HG03354 (cell line): ENCODE measurements at regions not wholly inside any gene's neighbourhood (a gene's known extent, or its start where the extent isn't known, plus 50 kb on each side); places are given as distances from the start of the nearest gene placed in this dataset.

ENCODE experiments used
- ATAC-seq: cut with Tn5 transposase; IDR thresholded peaks from one replicate; pipeline ENCODE4 v1.9.1; 2021; ENCODE audit warnings: mild to moderate bottlenecking; ENCODE audit not compliant: unreplicated experiment, poor library complexity, severe bottlenecking

- no peak for ATAC-seq
Observed at GRCh38 chr13:72195044-72195704, 328.2 kb upstream of the DACH1 start.

DNA sequence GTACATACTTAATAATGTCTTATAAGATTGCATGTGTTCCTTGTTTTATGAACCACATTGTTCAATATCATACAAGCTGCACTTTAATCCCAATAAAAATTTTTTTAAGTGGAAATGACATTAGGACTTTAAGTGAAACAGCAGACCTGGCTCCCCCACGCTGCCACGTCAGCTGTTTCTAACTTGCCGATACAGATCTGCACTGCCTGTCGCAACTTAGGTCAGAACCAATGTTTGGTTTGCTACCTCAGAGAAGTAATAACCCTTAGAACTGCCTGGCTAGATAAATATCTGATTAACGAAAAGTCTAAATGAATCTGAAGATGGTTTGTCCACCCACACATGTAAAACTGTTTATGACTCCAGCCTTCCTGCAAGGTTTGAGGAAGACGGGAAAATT, 327.5 kb upstream of the DACH1 start:
- no peak for ATAC-seq

GRCh38 chr13:72186730-72187422, 319.9 kb upstream of the DACH1 start:
- no peak for ATAC-seq

DNA sequence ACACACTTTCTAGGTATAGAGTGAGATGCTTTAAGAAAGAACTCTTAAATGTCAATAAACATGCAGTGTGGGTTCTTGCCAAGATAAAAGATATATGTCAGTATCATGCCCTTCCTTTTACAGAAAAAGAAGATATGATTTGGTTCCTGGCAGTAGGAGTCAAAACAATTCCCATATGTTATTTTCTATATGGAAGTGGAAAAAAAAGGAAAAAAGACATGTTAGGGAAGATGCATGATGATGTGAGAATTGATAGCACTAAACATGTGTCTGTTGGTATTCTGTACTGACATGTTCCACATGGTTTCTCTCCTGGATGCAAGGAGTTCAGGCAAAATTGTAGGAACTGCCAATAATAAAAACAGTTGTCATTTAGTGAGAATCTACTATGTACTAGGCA, 318.8 kb upstream of the DACH1 start:
- ATAC-seq, result no peak

DNA sequence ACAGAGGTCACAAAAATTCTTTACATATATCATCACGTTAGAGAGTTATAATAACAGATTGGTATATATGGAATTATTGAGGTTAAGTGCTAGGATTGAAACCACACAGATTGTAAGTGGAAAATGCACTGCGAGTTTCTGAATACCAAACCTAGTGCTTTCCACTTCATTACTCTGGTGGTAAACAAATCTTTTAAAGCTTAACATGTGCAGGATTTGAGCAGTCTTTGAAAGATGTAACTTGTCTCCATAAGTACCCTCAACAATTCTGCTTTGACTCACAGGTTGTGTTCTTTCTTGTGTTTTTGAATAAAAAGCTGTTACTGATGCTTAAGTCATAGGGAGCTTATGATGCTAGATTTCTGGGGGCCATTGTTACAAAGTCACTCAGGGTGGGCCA, 314.7 kb upstream of the DACH1 start:
- ATAC-seq, result no peak

DNA sequence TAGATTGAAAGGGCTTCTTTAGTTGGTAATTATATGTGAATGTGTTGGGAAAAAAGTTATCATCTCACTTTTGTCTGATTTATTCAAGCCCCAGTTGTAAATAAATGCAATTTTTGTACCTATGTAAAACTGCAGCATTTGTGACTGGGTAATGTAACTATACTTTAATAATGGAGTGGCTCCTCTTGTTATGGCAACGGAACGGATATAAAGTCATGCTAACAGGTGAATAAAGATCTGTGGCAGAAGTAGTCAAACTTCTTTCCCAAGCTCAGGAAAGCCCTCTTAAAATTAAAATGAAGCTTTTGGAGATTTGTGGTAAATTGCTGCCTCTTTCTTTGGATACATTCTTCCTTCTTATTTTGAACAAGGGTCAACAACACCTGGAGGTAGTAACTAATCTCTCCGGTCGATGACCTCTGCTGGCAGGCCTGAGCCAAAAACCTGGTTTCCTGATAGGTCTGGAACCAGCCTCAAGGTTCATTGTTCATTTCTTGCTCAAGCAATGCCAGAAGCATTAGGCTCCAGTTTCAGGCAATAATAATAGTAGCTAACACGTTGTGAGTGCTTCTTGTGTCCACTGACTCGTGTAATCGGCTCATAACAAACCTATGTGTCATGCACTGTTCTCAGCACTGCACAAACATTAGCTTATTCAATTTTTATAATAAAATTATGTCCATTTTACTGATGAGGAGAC, 313.4 kb upstream of the DACH1 start:
- ATAC-seq, result no peak

DNA sequence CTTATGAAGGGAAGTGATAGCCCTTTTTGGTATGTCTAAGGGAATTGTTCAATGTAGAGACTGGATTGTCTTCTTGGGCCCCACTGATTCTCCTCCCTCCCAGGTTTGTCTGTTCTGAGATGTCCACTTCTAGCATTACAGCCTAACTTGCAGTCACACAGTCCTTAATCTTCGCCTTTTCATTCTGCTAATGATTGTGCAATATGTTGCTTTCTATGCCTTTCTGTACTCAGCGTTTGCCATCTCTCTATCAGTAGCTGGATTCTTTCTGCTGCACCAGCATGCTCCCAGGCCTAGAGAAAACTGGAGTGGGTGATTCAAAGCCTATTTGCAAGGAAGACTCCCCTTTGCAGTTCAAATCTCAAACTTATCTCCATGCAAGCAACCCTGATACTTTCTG, 307.5 kb upstream of the DACH1 start:
- ATAC-seq, result no peak

DNA sequence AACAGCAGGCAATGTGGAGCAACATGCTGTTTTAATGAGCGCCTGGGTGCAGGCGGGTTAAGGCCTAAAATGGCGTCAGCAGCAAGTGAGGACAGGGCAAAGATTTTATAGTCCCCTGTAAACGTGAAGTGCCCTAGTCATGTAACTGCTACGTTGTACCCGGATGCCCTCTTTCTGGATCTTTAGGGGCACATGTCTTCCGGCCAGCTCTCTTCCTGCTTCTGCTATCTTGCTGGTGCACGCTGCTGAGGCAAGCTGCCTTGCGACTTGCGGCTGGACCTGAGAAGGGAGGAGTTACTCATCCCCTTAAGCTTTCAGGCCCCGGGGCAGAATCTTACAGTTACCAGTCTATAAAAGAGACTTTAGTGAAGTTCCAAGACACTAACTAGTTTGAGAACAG, 303.6 kb upstream of the DACH1 start:
- no peak for ATAC-seq

GRCh38 chr13:72168126-72168855, 301.3 kb upstream of the DACH1 start:
- no peak for ATAC-seq

DNA sequence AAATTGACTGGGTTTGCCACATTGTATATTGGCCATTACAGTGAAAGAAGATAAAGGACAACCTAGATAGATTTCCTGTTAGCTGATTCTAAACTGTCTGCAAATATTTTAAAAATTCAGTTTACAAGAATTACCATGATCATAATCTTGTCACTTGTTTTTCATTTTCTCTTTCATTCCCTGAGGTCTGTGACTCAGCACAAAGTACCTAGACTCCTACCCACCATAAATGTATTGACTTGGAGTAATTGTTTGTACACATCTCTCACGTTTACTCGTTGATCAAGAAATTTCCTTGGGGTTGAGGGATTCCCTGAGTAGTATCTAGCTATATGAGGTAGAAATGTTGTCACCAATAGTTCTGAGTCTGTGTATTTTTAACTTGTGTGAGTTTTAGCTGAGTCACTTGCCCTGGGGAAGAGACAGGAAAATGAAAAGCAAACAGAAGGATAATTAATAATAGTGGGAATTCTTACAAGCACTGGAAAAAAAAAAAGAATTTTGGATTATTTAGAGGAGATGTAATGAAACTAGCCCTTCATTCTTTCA, 299.2 kb upstream of the DACH1 start:
- no peak for ATAC-seq

- ATAC-seq, result no peak
Observed at GRCh38 chr13:72165276-72165675, 298.3 kb upstream of the DACH1 start.

GRCh38 chr13:72164811-72165210, 297.8 kb upstream of the DACH1 start:
- ATAC-seq, result no peak

DNA sequence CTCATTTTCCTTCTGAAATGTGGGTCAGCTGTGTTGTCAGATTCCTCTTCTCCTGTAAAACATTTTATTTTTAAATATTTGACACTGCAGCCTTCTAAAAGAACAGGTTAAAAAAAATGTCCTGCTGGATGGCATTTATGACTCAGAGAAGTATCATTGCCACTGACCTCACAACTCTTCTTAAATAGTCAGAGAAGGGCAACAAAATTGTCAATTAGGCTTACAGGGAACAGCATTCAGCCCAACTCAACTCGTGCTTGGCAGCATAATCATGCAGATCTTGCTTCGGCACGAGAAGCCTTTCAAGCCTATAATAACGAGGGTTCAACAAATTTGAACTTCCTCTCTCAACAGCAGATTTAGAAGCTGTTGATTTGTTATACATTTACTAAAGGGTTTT, 296.7 kb upstream of the DACH1 start:
- ATAC-seq, result no peak

DNA sequence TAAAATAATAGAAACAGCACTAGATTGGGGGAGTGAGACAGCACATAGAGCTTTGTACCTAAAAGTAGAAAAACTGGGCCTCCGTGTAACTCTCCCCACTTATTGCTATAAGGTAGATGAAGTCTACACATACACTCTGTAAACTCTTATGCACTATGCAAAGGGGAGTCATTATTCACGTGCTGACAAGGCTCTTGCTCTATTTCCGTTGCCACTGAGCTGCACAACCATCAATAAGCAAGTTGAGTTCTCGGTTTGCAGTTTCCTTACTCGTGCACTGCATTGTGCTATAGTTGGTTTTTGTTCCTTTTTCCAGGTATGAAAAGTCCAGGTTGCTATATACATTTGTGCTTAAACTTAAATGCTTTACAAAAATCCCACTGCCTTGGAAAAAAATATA, 294.0 kb upstream of the DACH1 start:
- ATAC-seq, result no peak

DNA sequence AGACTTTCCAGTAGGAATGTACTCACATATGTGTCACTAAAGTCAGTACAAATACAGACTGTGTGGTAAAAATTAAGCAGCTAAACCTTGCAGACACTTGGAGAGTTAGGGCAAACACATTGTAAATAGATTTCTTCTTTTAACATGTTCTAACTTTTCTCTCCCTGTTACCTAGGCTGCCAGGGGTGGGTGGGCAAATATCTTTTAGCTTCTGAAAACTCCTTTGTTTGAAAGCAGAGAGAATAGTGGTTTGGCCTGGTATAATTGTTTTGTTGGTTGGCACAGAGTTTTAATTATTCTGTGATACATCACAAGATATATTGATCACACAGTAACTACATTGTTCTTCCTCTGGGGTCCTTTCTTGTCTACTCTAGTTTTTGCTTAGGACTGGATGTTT, 289.8 kb upstream of the DACH1 start:
- ATAC-seq, result no peak

- ATAC-seq, result no peak
Observed at GRCh38 chr13:72153272-72153671, 286.3 kb upstream of the DACH1 start.

GRCh38 chr13:72151241-72151640, 284.2 kb upstream of the DACH1 start:
- ATAC-seq, result no peak

GRCh38 chr13:72150502-72150901, 283.5 kb upstream of the DACH1 start:
- ATAC-seq, result no peak

DNA sequence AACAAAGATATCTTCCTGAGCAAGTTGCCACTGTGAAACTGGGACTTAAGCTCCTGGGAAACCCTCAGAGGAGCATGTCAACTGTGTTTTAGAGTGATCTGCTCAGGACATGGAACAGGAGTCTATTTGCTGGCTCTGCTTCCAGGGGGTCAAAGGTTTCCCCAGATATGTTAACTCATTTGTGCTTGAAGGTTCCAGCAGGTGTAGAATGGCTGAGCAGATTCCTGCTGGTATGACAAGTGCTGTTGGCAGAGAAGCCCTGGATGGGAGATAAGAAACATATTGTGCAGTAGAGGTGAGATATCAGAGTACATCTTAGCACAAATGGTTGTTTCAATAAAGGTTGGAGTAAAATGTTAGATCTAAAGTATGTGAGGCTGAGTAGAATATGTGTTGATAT, 282.7 kb upstream of the DACH1 start:
- no peak for ATAC-seq

- no peak for ATAC-seq
Observed at GRCh38 chr13:72146816-72147215, 279.8 kb upstream of the DACH1 start.
